ENCODE measurements at regions not wholly inside any gene's neighbourhood (a gene's known extent, or its start where the extent isn't known, plus 50 kb on each side); places are given as distances from the start of the nearest gene placed in this dataset.

DNA sequence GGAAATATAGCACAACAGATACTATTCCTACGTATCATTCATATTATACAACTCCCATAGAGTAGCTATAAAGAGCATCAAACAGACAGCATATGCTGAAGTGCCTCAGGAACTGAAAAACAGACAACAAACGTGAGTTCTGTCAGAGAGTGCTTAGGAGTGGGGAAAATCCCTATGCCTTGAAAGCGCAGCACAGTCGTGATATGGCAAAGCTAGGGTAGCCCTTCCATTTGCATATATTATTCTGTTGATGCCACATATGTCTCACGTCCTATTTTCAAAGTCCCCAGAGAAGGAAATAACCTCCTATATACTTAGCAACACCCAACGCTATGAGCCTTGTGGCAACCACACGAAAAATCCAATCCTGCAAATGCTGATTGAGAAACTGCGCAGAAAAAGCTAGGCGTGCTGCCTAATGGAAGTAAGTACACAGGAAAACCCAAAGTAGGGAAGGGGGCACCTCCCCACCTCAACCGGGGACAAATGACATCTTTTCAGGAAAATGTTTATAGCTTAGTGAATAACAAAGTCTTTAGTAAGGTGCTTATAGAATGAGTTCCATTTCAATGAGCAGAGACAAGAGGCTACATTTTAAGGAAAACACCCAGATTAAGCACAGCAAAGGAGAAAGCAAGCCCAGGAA is 105.1 kb downstream of the MED10 start:
- H3K4me1 ChIP-seq (ENCODE audit: control insufficient read depth, insufficient read depth, low read length), result no peaks in the 10 kb centered on the region
- H3K4me3 ChIP-seq (ENCODE audit: low read depth, low read length), result no peak overlapping the region
- H3K9me3 ChIP-seq (ENCODE audit: control insufficient read depth, insufficient read depth, low read depth, low read length), result no peaks in the 10 kb centered on the region; the same call in 1 of the 2 replicates
- no peak overlapping the region for H3K27ac ChIP-seq (ENCODE audit: extremely low read depth, low read depth, low read length)
- POLR2A ChIA-PET, result no interaction called here
- TF ChIP-seq ZNF37A (tag by site-specific recombination; IDR thresholded peaks at IDR 0.05), result no peak
- CTCF ChIA-PET, result no interaction called here
- H3K36me3 ChIP-seq (ENCODE audit: control insufficient read depth in 2 of 2, insufficient read depth in 1 of 2, low read length in 2 of 2), result no peaks in the 10 kb centered on the region

DNA sequence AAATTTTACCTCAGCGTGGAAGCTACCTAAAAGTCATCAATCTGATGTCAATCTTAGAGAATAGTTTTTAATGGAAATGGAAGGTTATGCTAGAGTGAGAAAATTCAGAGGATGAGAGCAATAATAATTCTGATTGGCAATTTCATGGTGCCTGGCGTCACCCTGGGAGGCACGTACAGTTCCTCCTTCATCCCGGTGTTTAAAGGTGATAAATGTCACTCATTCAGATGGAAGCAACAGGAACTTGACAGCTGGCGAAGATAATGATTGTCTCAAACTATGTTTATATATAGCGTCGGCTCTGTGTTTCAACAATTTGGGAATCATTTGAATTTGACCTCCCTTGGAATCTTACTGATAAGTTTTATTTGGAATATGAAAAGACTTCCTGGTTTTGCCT is 108.4 kb downstream of the MED10 start:
- ChIA-PET POLR2A (no interaction called here), CTCF (no interaction called here)
- H3K4me3 ChIP-seq (ENCODE audit: low read depth, low read length), result no peak overlapping the region
- no peaks in the 10 kb centered on the region; the same call in 1 of the 2 replicates for H3K9me3 ChIP-seq (ENCODE audit: control insufficient read depth, insufficient read depth, low read depth, low read length)
- no peak overlapping the region for H3K27ac ChIP-seq (ENCODE audit: extremely low read depth, low read depth, low read length)
- TF ChIP-seq ZFP3 (tag by site-specific recombination; IDR thresholded peaks at IDR 0.05; ENCODE audit: low read depth), result no peak
- no peak for TF ChIP-seq ZNF341 (tag by site-specific recombination; IDR thresholded peaks at IDR 0.05; ENCODE audit: low read depth)
- no peak for TF ChIP-seq HOXD13 (CRISPR knock-in tag; IDR thresholded peaks at IDR 0.05; ENCODE audit: borderline replicate concordance)
- no peak for TF ChIP-seq ZNF266 (tag by site-specific recombination; IDR thresholded peaks at IDR 0.05; ENCODE audit: low read depth)
- no peak for TF ChIP-seq ZNF544 (tag by site-specific recombination; IDR thresholded peaks at IDR 0.05)
- no peak for TF ChIP-seq ZNF473 (tag by site-specific recombination; IDR thresholded peaks at IDR 0.05)
- TF ChIP-seq, protein P1, sequence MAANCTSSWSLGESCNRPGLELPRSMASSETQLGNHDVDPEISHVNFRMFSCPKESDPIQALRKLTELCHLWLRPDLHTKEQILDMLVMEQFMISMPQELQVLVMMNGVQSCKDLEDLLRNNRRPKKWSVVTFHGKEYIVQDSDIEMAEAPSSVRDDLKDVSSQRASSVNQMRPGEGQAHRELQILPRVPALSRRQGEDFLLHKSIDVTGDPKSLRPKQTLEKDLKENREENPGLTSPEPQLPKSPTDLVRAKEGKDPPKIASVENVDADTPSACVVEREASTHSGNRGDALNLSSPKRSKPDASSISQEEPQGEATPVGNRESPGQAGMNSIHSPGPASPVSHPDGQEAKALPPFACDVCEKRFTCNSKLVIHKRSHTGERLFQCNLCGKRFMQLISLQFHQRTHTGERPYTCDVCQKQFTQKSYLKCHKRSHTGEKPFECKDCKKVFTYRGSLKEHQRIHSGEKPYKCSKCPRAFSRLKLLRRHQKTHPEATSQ (tag by site-specific recombination; IDR thresholded peaks at IDR 0.05), result no peak
- TF ChIP-seq, protein P2, sequence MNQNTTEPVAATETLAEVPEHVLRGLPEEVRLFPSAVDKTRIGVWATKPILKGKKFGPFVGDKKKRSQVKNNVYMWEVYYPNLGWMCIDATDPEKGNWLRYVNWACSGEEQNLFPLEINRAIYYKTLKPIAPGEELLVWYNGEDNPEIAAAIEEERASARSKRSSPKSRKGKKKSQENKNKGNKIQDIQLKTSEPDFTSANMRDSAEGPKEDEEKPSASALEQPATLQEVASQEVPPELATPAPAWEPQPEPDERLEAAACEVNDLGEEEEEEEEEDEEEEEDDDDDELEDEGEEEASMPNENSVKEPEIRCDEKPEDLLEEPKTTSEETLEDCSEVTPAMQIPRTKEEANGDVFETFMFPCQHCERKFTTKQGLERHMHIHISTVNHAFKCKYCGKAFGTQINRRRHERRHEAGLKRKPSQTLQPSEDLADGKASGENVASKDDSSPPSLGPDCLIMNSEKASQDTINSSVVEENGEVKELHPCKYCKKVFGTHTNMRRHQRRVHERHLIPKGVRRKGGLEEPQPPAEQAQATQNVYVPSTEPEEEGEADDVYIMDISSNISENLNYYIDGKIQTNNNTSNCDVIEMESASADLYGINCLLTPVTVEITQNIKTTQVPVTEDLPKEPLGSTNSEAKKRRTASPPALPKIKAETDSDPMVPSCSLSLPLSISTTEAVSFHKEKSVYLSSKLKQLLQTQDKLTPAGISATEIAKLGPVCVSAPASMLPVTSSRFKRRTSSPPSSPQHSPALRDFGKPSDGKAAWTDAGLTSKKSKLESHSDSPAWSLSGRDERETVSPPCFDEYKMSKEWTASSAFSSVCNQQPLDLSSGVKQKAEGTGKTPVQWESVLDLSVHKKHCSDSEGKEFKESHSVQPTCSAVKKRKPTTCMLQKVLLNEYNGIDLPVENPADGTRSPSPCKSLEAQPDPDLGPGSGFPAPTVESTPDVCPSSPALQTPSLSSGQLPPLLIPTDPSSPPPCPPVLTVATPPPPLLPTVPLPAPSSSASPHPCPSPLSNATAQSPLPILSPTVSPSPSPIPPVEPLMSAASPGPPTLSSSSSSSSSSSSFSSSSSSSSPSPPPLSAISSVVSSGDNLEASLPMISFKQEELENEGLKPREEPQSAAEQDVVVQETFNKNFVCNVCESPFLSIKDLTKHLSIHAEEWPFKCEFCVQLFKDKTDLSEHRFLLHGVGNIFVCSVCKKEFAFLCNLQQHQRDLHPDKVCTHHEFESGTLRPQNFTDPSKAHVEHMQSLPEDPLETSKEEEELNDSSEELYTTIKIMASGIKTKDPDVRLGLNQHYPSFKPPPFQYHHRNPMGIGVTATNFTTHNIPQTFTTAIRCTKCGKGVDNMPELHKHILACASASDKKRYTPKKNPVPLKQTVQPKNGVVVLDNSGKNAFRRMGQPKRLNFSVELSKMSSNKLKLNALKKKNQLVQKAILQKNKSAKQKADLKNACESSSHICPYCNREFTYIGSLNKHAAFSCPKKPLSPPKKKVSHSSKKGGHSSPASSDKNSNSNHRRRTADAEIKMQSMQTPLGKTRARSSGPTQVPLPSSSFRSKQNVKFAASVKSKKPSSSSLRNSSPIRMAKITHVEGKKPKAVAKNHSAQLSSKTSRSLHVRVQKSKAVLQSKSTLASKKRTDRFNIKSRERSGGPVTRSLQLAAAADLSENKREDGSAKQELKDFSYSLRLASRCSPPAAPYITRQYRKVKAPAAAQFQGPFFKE (tag by site-specific recombination; IDR thresholded peaks at IDR 0.05; ENCODE audit: borderline replicate concordance), result no peak
- no peak for TF ChIP-seq ZNF366 (tag by site-specific recombination; conservative IDR thresholded peaks at IDR 0.05)
- TF ChIP-seq GLI2 (tag by site-specific recombination; IDR thresholded peaks at IDR 0.05; ENCODE audit: borderline replicate concordance, low read depth), result no peak
- no peak for TF ChIP-seq ZFP37 (tag by site-specific recombination; IDR thresholded peaks at IDR 0.05)
- no peak for TF ChIP-seq ZNF132 (tag by site-specific recombination; IDR thresholded peaks at IDR 0.05; ENCODE audit: borderline replicate concordance)
- no peak for TF ChIP-seq TCF7L2 (IDR thresholded peaks at IDR 0.05; ENCODE audit: borderline replicate concordance, low read depth, low read length)
- TF ChIP-seq ZNF76 (tag by site-specific recombination; IDR thresholded peaks at IDR 0.05; ENCODE audit: borderline replicate concordance, low read depth), result no peak
- no peak for TF ChIP-seq ZNF571 (tag by site-specific recombination; IDR thresholded peaks at IDR 0.05)
- no peaks in the 10 kb centered on the region for H3K36me3 ChIP-seq (ENCODE audit: control insufficient read depth in 2 of 2, insufficient read depth in 1 of 2, low read length in 2 of 2)
- no peaks in the 10 kb centered on the region for H3K4me1 ChIP-seq (ENCODE audit: control insufficient read depth, insufficient read depth, low read length)
